NK-92 treated with Interleukin-12 subunit alpha and Interleukin-12 subunit beta, amount 100 ng/mL, for 24 hours (cell line): ENCODE measurements at regions not wholly inside any gene's neighbourhood (a gene's known extent, or its start where the extent isn't known, plus 50 kb on each side); places are given as distances from the start of the nearest gene placed in this dataset.
"Not testable (repeated sequence)": the region's sequence is repeated elsewhere in the genome, so short reads cannot be mapped to it uniquely, and the experiment has no call there.

Experiments
- DNase-seq: peaks from one replicate; lab custom pipeline; 2025; lab: John Stamatoyannopoulos, UW

DNA sequence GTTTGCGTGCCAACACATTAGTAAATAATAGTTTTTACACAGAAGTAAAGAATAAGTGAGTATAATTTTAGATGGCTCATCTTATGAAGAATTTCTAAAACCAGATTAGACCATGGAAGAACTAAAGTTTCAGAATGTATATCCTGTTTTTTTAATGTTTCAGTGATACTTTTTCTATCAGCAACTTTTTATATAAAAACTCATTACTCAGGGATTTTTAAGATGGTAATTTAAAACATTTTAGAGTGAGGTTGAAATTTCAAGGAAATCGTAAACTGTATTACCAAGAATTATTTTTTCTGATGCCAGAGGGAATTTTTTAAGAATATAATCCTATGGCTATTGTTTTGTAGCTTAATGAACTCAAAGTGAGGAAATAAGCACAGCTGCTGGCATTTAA, 128.5 kb upstream of the FANCL start:
- DNase-seq = no peak

DNA sequence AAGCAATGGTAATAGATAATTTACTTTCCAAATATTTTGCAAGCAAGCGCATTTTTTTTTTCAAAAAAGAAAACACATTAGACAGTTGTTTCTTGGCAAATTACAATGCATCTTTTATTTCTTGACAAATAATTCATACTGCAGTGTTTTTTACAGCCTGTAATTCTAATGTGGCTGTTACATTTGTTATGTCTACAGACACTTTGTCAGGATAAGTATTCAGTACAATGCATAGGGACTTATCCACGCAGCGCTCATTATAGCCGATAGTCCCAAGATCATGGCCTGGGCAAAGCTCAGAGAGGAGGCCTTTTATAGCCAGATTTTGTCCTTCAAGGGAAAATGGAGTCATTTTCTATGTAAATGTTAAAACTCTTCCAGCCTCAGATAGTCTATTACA, 123.0 kb upstream of the FANCL start:
- DNase-seq = no peak

- no peak for DNase-seq
Measured at GRCh38 chr2:58358026-58358425, 116.9 kb upstream of the FANCL start.

DNA sequence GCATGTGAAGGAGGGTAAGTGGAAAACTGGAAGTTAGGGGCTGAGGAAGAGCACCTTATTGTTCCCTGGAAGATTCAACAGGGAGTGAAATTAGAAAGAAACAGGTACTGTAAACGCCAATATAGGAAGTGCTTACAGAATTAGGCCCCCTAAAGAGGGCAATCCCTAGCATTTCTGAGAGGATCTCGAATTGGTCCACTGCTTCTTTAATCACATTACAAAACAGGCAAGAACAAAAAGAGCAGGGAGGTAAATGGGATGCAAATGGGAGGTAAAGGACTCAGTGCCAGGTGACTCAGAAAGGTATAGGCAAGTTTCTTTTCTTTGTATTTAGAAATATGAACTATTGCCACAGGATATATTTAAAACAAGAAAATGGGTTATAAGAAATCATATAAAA, 116.4 kb upstream of the FANCL start:
- DNase-seq = no peak

DNA sequence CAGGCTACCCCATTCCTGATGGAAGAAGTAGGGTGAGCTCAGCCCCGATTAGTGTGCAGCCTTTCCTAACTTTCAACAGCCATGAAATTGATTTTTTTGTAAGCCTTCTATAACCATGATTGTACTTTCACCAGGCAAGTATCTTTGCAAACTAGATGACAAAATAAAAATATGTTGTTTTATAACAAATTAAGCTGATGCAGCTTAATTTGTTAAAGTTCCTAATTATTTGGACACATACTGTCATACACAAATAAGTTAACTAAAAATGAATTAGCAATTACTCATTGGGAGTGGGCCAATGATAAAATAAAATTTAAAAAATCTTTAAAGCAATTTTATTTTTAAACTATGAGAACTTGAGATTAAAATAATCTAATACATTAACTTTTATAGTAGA, 113.1 kb upstream of the FANCL start:
- no peak for DNase-seq

DNA sequence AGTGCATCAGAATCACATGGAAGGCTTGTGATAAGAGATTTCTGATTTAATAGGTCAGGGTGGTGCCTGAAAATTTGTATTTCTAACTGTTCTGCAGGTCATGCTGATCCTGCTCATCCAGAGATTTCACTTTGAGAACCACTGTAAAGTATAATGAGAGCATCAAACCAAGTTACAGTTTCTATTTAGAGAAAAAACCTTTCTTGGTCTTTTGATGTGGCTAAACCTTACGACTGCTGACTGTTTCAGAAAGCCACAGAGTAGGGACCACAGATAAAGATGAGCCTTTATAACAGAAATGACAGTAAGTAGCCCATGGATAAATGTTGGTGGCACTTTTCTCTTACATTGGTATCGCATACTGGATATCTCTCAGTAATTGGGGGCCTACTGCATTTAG, 109.4 kb upstream of the FANCL start:
- DNase-seq = no peak

GRCh38 chr2:58347810-58348209, 106.7 kb upstream of the FANCL start:
- no peak for DNase-seq

GRCh38 chr2:58341047-58341446, 99.9 kb upstream of the FANCL start:
- no peak for DNase-seq

- DNase-seq = no peak
Measured at GRCh38 chr2:58339548-58340243, 98.6 kb upstream of the FANCL start.

DNA sequence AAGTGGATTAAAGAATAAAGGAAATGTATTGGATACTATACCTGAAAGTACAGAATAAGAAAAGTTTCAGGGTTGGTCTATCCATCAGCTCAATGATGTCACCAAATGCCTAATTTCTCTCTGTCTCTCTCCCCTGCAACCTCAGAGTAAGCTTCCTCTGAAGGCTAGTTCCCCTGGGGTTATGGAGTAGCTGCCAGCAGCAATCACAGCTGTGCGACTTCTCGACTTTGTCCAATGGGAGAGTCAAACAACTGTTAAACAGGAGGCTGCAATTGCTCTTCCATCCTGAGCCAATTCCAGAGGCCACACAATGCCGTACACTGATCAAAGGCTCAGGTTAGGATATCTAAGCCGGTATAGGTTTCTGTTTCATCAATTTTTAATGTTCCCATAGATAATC, 95.3 kb upstream of the FANCL start:
- no peak for DNase-seq

DNA sequence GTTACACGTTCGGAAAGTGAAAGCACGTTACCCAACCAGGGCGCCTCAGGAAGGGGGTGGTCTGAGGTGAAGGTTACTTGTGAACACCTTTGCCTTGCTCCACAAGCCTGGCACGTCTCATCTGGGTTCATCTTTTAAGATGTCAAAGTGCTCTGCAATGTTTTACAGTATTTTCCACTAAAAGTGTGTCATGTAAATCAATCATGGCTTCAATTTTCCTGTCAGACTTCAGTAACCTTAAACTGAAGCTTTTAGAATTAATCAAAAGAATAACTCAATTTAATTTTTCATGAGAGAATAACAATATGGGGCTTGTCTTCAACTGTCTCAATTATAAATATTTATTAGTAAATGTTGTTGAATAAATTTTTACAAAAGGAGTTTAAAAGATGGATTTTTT, 93.3 kb upstream of the FANCL start:
- no peak for DNase-seq

GRCh38 chr2:58325296-58325895, 84.3 kb upstream of the FANCL start:
- not testable (repeated sequence) for DNase-seq

- DNase-seq = no peak
Measured at GRCh38 chr2:58319481-58319880, 78.4 kb upstream of the FANCL start.

DNA sequence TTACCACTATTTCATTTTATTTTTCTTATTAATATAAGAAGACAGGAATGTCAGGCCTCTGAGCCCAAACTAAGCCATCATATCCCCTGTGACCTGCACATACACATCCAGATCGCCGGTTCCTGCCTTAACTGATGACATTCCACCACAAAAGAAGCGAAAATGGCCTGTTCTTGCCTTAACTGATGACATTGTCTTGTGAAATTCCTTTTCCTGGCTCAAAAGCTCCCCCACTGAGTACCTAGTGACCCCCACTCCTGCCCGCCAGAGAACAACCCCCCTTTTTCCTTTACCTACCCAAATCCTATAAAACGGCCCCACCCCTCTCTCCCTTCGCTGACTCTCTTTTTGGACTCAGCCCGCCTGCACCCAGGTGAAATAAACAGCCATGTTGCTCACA, 77.8 kb upstream of the FANCL start:
- DNase-seq = not testable (repeated sequence)

DNA sequence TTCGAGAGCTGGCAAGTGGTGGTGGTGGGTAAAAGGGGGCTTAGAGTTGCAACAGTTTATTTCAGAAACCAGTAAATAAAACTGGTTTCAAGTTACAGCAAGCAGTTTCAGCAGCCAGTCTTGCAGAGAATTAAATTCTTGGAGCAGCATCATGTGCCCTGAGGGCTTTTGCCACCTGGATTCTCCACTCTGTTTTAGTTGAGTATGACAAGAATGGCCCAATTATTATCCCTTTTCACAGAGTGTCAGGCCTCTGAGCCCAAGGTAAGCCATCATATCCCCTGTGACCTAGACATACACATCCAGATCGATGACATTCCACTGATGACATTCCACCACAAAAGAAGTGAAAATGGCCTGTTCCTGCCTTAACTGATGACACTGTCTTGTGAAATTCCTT, 72.8 kb upstream of the FANCL start:
- no peak for DNase-seq

- no peak for DNase-seq
Measured at GRCh38 chr2:58308435-58308834, 67.3 kb upstream of the FANCL start.

DNA sequence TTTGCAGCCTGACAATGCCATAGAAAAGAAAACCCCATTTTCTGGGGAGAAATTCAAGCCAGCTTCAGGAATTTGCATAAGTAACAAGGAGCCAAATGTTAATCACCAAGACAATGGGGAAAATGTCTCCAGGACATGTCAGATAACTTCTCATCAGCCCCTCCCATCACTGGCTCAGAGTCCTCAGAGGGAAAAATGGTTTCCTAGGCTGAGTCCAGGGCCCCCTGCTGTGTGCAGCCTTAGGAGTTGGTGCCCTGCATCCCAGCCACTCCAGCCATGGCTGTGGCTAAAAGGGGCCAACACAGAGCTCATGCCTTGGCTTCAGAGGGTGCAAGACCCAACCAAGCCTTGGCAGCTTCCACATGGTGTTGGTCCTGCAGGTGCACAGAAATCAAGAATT, 63.7 kb upstream of the FANCL start:
- DNase-seq = no peak

GRCh38 chr2:58299123-58299522, 58.0 kb upstream of the FANCL start:
- no peak for DNase-seq

DNA sequence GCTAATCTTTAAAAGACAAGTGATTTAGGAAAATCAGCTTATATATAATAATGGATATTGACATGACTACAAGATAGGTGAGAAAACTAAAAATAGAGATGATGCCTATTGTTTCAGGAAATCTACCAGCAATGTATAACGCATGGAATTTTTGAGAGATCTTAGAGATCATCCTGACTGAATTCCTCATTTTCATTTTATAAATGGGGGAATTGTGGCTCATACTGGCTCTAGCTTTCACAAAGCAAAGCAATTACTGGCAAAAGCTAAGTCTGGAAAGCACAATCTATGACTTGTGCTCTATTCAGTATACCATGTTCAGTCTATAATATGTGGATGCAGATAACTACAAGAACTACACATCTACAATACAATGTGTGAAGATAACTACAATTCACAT, 51.9 kb upstream of the FANCL start:
- DNase-seq = no peak

DNA sequence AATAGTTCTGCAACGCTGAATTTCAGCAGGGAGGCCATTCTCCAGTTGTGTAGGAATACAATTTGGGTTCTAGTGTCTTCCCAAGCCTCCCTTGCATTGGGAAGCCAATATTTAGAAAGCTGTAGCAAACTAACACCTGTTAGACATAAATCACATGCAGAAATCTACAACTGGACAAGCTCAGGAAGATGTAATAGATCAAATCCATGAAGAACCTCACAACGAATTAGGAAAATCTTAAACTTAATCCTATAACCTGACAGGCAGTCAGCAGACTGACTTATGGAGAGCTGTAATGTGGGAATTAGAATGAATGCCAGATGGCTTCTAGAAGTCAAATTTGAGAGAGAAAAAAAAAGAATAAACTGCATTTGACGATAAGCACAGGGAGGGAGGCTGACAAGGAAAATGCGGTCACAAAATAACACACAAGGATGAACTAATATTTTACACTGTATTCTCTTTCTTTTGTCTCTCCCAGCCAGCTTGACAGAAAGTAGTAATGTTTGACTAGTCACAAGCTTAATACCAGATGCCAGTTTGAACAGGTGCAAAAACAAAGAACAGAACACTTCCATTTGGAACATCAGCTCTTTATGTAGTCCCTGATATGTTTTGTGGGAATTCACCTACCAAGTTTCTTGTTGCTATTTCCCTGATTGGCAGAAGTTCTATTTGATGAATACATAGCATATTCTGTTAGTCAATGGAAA, 50.8 kb upstream of the FANCL start:
- DNase-seq = no peak
